H1 (cell line): ENCODE measurements at regions not wholly inside any gene's neighbourhood (a gene's known extent, or its start where the extent isn't known, plus 50 kb on each side); places are given as distances from the start of the nearest gene placed in this dataset.

Source experiments
- CTCF ChIA-PET: fragments of 300-600 bp; sonication (Branson Sonifier 250); formaldehyde crosslinking; loops from one replicate; lab custom pipeline; 2021; ENCODE audit not compliant: partially characterized antibody; lab: Charles Lee
- POLR2A ChIA-PET: fragments of 300-600 bp; sonication (Branson Sonifier 250); formaldehyde crosslinking; loops from one replicate; lab custom pipeline; 2021; ENCODE audit warnings: inconsistent platforms; ENCODE audit not compliant: partially characterized antibody; lab: Charles Lee
- DNase-seq, 2 experiments: peaks; one replicate each; pipeline versions ENCODE4 v3.0.0 to v3.0.0-alpha.2; 2010 to 2022; ENCODE audit warnings: low spot score in 2 of 2, low read depth in 1 of 2, mixed read lengths in 1 of 2
- FAIRE-seq: peaks from 2 replicates; lab custom pipeline; 2011; peaks lifted over from hg19 to GRCh38; lab: Jason Lieb, UNC
- H2AFZ ChIP-seq: 2 replicates; pipeline ENCODE4 v1.8.1; 2012; ENCODE audit warnings: low read length, inconsistent platforms
- H2AK5ac ChIP-seq: 2 replicates; pipeline ENCODE4 v1.6.1; 2013; ENCODE audit warnings: low read depth, low read length
- H2BK120ac ChIP-seq: replicated peaks from 2 replicates; pipeline ENCODE3; 2013; ENCODE audit warnings: low read depth, low read length, inconsistent platforms
- H2BK12ac ChIP-seq: 2 replicates; pipeline ENCODE4 v1.6.1; 2013; ENCODE audit warnings: low read depth, low read length
- H2BK15ac ChIP-seq: 2 replicates; pipeline ENCODE4 v1.6.1; 2013; ENCODE audit warnings: low read length
- H2BK20ac ChIP-seq: 2 replicates; pipeline ENCODE4 v1.6.1; 2013; ENCODE audit warnings: low read length
- H2BK5ac ChIP-seq: 2 replicates; pipeline ENCODE4 v1.6.1; 2013; ENCODE audit warnings: low read depth, low read length
- H3K14ac ChIP-seq: 2 replicates; pipeline ENCODE4 v1.6.1; 2013; ENCODE audit warnings: inconsistent platforms; ENCODE audit not compliant: insufficient read length
- H3K18ac ChIP-seq: 2 replicates; pipeline ENCODE4 v1.6.1; 2013; ENCODE audit warnings: low read length; ENCODE audit errors: extremely low read depth
- H3K23ac ChIP-seq: 2 replicates; pipeline ENCODE4 v1.6.1; 2013; ENCODE audit warnings: inconsistent platforms; ENCODE audit not compliant: insufficient read length
- H3K23me2 ChIP-seq: 2 replicates; pipeline ENCODE4 v1.6.1; 2013; ENCODE audit warnings: low read depth, low read length
- H3K27ac ChIP-seq: 2 replicates; pipeline ENCODE4 v1.6.1; 2011; ENCODE audit warnings: low read depth, low read length, inconsistent platforms
- H3K27me3 ChIP-seq, 4 experiments: replicated peaks in 1 of 4; 1 replicate in 1 of 4; 2 replicates in 3 of 4; pipeline versions ENCODE4 v1.6.1 to v1.8.1; 2011 to 2013; ENCODE audit warnings: low read length in 3 of 4, mild to moderate bottlenecking in 3 of 4, inconsistent platforms in 2 of 4, mixed read lengths in 2 of 4, moderate library complexity in 1 of 4; ENCODE audit not compliant: control insufficient read depth in 3 of 4, insufficient read depth in 3 of 4; ENCODE audit errors: extremely low read depth in 1 of 4
- H3K36me3 ChIP-seq, 4 experiments: 2 replicates each; pipeline versions ENCODE4 v1.6.1 to v1.8.1; 2011 to 2013; ENCODE audit warnings: mild to moderate bottlenecking in 4 of 4, low read length in 3 of 4, moderate library complexity in 2 of 4, control low read depth in 1 of 4, inconsistent platforms in 1 of 4; ENCODE audit not compliant: insufficient read depth in 4 of 4, control insufficient read depth in 2 of 4
- H3K4ac ChIP-seq: replicated peaks from 2 replicates; pipeline ENCODE3; 2013; ENCODE audit warnings: low read length, low read depth, mixed read lengths, inconsistent platforms; ENCODE audit not compliant: insufficient read length
- H3K4me1 ChIP-seq, 4 experiments: replicated peaks in 1 of 4; 1 replicate in 1 of 4; 2 replicates in 3 of 4; pipeline versions ENCODE4 v1.6.1 to v1.8.1; 2011 to 2013; ENCODE audit warnings: low read length in 3 of 4, inconsistent platforms in 2 of 4, mixed read lengths in 1 of 4; ENCODE audit not compliant: insufficient read depth in 4 of 4, control insufficient read depth in 3 of 4
- H3K4me2 ChIP-seq, 2 experiments: 2 replicates each; pipeline versions ENCODE4 v1.6.1 to v1.8.1; 2011 to 2013; ENCODE audit warnings: low read depth in 2 of 2, low read length in 2 of 2, control low read depth in 1 of 2, inconsistent platforms in 1 of 2, mild to moderate bottlenecking in 1 of 2; ENCODE audit not compliant: insufficient read depth in 1 of 2
- H3K4me3 ChIP-seq, 4 experiments: fragments of 200-600, 300-600 bp in 1 of 4; sonication (generic), shearing (Covaris generic), sonication (Bioruptor Twin) in 1 of 4; 2 replicates each; pipeline versions ENCODE4 v1.5.1 to v1.8.1; 2011 to 2016; ENCODE audit warnings: low read length in 4 of 4, low read depth in 3 of 4, control low read depth in 2 of 4, inconsistent platforms in 2 of 4, mild to moderate bottlenecking in 2 of 4, mixed read lengths in 1 of 4, moderate library complexity in 1 of 4; ENCODE audit not compliant: insufficient read depth in 2 of 4; ENCODE audit errors: extremely low read depth in 1 of 4
- H3K56ac ChIP-seq: replicated peaks from 2 replicates; pipeline ENCODE3; 2013; ENCODE audit warnings: low read depth, mild to moderate bottlenecking, mixed read lengths, low read length, inconsistent platforms; ENCODE audit not compliant: insufficient read length
- H3K79me1 ChIP-seq: 2 replicates; pipeline ENCODE4 v1.6.1; 2013; ENCODE audit warnings: low read depth, low read length, control low read depth
- H3K79me2 ChIP-seq, 2 experiments: 2 replicates each; pipeline versions ENCODE4 v1.6.1 to v1.8.1; 2012 to 2013; ENCODE audit warnings: low read length in 2 of 2, mild to moderate bottlenecking in 2 of 2, inconsistent platforms in 1 of 2; ENCODE audit not compliant: insufficient read depth in 2 of 2, control insufficient read depth in 1 of 2
- H3K9ac ChIP-seq, 4 experiments: replicated peaks in 1 of 4; 1 replicate in 1 of 4; 2 replicates in 3 of 4; pipeline versions ENCODE4 v1.6.1 to v1.8.1; 2011 to 2013; ENCODE audit warnings: low read depth in 3 of 4, low read length in 3 of 4, control low read depth in 2 of 4, mild to moderate bottlenecking in 2 of 4, moderate library complexity in 2 of 4, inconsistent platforms in 1 of 4; ENCODE audit errors: extremely low read depth in 1 of 4
- H3K9me3 ChIP-seq, 2 experiments: 2 replicates each; pipeline versions ENCODE4 v1.6.1 to v1.8.1; 2012 to 2013; ENCODE audit warnings: mild to moderate bottlenecking in 2 of 2, moderate library complexity in 2 of 2, control low read depth in 1 of 2, inconsistent platforms in 1 of 2, low read depth in 1 of 2, low read length in 1 of 2, mixed read lengths in 1 of 2; ENCODE audit not compliant: insufficient read depth in 2 of 2
- H4K20me1 ChIP-seq, 2 experiments: replicated peaks in 1 of 2; 2 replicates each; pipeline versions ENCODE3 to v1.8.1; 2011 to 2013; ENCODE audit warnings: inconsistent platforms in 2 of 2, low read length in 2 of 2, mild to moderate bottlenecking in 1 of 2; ENCODE audit not compliant: insufficient read depth in 2 of 2, control insufficient read depth in 1 of 2
- H4K5ac ChIP-seq: 2 replicates; pipeline ENCODE4 v1.6.1; 2013; ENCODE audit warnings: low read length, low read depth, mixed read lengths, inconsistent platforms; ENCODE audit not compliant: insufficient read length
- H4K8ac ChIP-seq: 2 replicates; pipeline ENCODE4 v1.8.0; 2013; ENCODE audit warnings: mild to moderate bottlenecking, moderate library complexity, low read length, inconsistent platforms; ENCODE audit not compliant: insufficient read depth; ENCODE audit errors: extremely low read depth
- H4K91ac ChIP-seq: replicated peaks from 2 replicates; pipeline ENCODE3; 2013; ENCODE audit warnings: low read length, mixed read lengths, inconsistent platforms; ENCODE audit not compliant: insufficient read length
- CBX5 ChIP-seq: fragments of 300-800, 300-1000 bp; sonication (generic); IDR thresholded peaks from 2 replicates; pipeline ENCODE4 v1.7.1; 2016; ENCODE audit warnings: antibody characterized with exemption, low read length, low read depth
- FOSL1 ChIP-seq: IDR thresholded peaks from 2 replicates; pipeline ENCODE4 v1.6.1; 2011; ENCODE audit warnings: mild to moderate bottlenecking, low read depth, low read length, moderate library complexity; ENCODE audit not compliant: insufficient read depth
- KDM1A ChIP-seq: fragments of 200-600, 300-600 bp; sonication (generic); IDR thresholded peaks from 2 replicates; pipeline ENCODE4 v1.7.1; 2016; ENCODE audit warnings: mild to moderate bottlenecking, low read length, borderline replicate concordance
- NANOG ChIP-seq: IDR thresholded peaks from 2 replicates; pipeline ENCODE4 v1.6.1; 2011; ENCODE audit warnings: low read length, low read depth, mild to moderate bottlenecking, inconsistent platforms; ENCODE audit not compliant: insufficient read depth, poor library complexity, severe bottlenecking
- RBBP5 ChIP-seq: IDR thresholded peaks from 2 replicates; pipeline ENCODE4 v1.7.1; 2012; ENCODE audit warnings: low read depth, mild to moderate bottlenecking, inconsistent platforms, low read length, moderate library complexity, borderline replicate concordance
- TEAD4 ChIP-seq: IDR thresholded peaks from 2 replicates; pipeline ENCODE4 v1.6.1; 2012; ENCODE audit warnings: low read depth, low read length, inconsistent platforms, mixed read lengths
- WGBS, 2 experiments: shearing (Covaris generic) in 1 of 2; methylation state at CpG; one replicate each; pipeline versions ENCODE4 v1.1.6 to v1.1.7; 2013 to 2015; ENCODE audit warnings: low lambda C conversion rate in 2 of 2, mixed read lengths in 2 of 2, inconsistent platforms in 1 of 2, low coverage in 1 of 2, missing lambda C conversion rate in 1 of 2; ENCODE audit not compliant: insufficient replicate concordance in 2 of 2, insufficient coverage in 1 of 2, insufficient read length in 1 of 2; ENCODE audit errors: extremely low coverage in 1 of 2, missing lambda C conversion rate in 1 of 2; 5-methylcytosine and 5-hydroxymethylcytosine counted together
- TF ChIP-seq, protein P1 (sequence below): IDR thresholded peaks from 2 replicates; pipeline ENCODE4 v1.6.1; 2012; ENCODE audit warnings: inconsistent platforms
- TF ChIP-seq, protein P2 (sequence below): IDR thresholded peaks from 2 replicates; pipeline ENCODE4 v1.6.1; 2011; ENCODE audit warnings: low read length, improper control_type of control experiment

DNA sequence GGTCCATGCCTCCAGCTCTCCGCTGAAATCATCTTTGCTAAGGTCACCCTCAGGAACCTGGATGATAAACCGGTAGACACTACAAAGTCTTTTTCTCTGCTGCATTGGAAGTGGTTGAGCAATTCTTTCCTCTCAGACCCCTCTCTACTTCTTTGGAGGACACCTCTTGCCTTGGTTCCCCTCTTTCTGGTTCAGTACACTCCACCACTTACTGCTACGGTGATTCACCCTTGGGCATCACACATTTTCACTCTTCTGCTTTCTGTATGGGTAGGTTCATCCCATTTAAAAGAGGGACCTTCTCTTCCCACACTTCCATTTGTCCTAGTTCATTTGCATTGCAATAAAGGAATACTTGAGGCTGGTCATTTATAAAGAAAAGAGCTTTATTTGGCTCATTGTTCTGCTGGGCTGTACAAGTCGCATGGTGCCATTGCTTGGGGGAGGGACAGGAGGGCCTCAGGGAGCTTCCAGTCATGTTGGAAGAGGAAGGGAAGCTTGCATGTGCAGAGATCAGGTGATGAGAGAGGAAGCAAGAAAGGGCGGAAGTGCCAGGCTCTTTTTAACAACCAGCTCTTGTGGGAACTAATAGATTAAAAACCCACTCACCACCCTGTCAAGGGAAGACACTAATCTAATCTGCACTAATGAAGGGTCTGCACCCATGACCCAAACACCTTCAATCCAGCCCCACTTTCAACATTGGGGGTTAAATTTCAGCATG, 149.7 kb upstream of the TMEM170B start:
- Histone ChIP-seq H3K79me1 (no peaks in the 10 kb centered on the region), H3K9ac (no peak overlapping the region), H3K27me3 (no peaks in the 10 kb centered on the region), H4K5ac (no peak overlapping the region), H3K23ac (no peak overlapping the region), H3K56ac (no peak overlapping the region), H3K14ac (no peak overlapping the region), H2AK5ac (no peak overlapping the region), H3K79me2 (no peaks in the 10 kb centered on the region), H2BK15ac (no peak overlapping the region), H2AFZ (no peak overlapping the region), H3K23me2 (no peaks in the 10 kb centered on the region; the same call in 1 of the 2 replicates), H2BK5ac (no peak overlapping the region), H3K4me3 (no peak overlapping the region), H3K4me2 (no peak overlapping the region), H4K20me1 (no peaks in the 10 kb centered on the region), H3K9me3 (no peaks in the 10 kb centered on the region), H4K91ac (no peak overlapping the region), H3K36me3 (no peaks in the 10 kb centered on the region), H3K27ac (no peak overlapping the region), H2BK12ac (no peak overlapping the region), H4K8ac (no peak overlapping the region), H2BK120ac (no peak overlapping the region), H2BK20ac (no peak overlapping the region), H3K4me1 (no peaks in the 10 kb centered on the region), H3K4ac (no peak overlapping the region), H3K18ac (no peak overlapping the region)
- WGBS, 2 experiments, result 91% methylated on average over 5 of the region's 5 CpGs; no CpG with 5 or more reads in 1 of the 2 experiments
- ChIA-PET POLR2A (no interaction called here), CTCF (interaction anchor here (1.5 to 2.0 kb wide), 2 partner anchors 107 to 216 kb away, joined by 4 to 6 read pairs; no protein-coding TSS in a partner anchor)
- DNase-seq (no peak), FAIRE-seq (no peak)
- TF ChIP-seq TEAD4, result no peak
- TF ChIP-seq NANOG, result no peak
- TF ChIP-seq RBBP5, result no peak
- TF ChIP-seq, protein P1, sequence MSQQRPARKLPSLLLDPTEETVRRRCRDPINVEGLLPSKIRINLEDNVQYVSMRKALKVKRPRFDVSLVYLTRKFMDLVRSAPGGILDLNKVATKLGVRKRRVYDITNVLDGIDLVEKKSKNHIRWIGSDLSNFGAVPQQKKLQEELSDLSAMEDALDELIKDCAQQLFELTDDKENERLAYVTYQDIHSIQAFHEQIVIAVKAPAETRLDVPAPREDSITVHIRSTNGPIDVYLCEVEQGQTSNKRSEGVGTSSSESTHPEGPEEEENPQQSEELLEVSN, result no peak
- TF ChIP-seq FOSL1, result no peak
- TF ChIP-seq, protein P2, sequence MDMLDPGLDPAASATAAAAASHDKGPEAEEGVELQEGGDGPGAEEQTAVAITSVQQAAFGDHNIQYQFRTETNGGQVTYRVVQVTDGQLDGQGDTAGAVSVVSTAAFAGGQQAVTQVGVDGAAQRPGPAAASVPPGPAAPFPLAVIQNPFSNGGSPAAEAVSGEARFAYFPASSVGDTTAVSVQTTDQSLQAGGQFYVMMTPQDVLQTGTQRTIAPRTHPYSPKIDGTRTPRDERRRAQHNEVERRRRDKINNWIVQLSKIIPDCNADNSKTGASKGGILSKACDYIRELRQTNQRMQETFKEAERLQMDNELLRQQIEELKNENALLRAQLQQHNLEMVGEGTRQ, result no peak
- no peak for TF ChIP-seq CBX5
- TF ChIP-seq KDM1A, result no peak
